ENCODE measurements at regions not wholly inside any gene's neighbourhood (a gene's known extent, or its start where the extent isn't known, plus 50 kb on each side); places are given as distances from the start of the nearest gene placed in this dataset.
A peak's percentile ranks its signal among the peaks of the same experiment; 100 is the strongest.

DNA sequence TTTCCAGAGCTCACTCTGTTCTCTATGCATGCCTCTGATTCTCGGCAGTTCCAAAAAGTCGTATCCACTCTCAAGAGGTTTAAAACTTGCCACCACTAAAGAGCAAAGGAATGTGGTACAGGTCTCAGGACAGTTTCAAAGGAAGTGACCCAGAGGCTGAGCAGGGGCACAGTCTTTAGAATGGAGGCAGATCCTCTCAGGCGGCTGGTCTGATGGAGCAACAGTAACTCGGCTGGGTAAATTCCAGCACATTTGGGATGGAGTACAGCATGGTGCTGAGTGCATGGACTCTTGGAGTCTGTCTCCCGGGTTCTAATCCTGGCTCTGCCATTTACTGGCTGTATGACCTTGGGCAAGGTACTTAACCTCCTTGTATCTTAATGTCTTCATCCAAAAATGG is 88.1 kb upstream of the BACH2 start:
- Mint-ChIP-seq H3K27me3 (ENCODE audit: low read depth) (peaks cover 27% of the 10 kb centered on the region), H3K36me3 (ENCODE audit: low read depth) (no peaks in the 10 kb centered on the region), H3K27ac (no peak overlapping the region), H3K4me1 (ENCODE audit: low read depth) (peaks cover 19% of the 10 kb centered on the region), H3K4me3 (no peak overlapping the region), H3K9me3 (no peaks in the 10 kb centered on the region)

- no peaks in the 10 kb centered on the region for H3K36me3 Mint-ChIP-seq (ENCODE audit: low read depth)
- H3K9me3 Mint-ChIP-seq = no peaks in the 10 kb centered on the region
- H3K27ac Mint-ChIP-seq = no peak overlapping the region
- H3K4me1 Mint-ChIP-seq (ENCODE audit: low read depth) = peaks cover 17% of the 10 kb centered on the region
- peaks cover 33% of the 10 kb centered on the region for H3K27me3 Mint-ChIP-seq (ENCODE audit: low read depth)
- no peak overlapping the region for H3K4me3 Mint-ChIP-seq
Observed at GRCh38 chr6:90383196-90383822, 86.7 kb upstream of the BACH2 start.

GRCh38 chr6:90382760-90383159 is 86.1 kb upstream of the BACH2 start:
- Mint-ChIP-seq H3K4me1 (ENCODE audit: low read depth) (peaks cover 17% of the 10 kb centered on the region), H3K27ac (no peak overlapping the region), H3K36me3 (ENCODE audit: low read depth) (no peaks in the 10 kb centered on the region), H3K9me3 (no peaks in the 10 kb centered on the region), H3K4me3 (no peak overlapping the region), H3K27me3 (ENCODE audit: low read depth) (peaks cover 33% of the 10 kb centered on the region)

- peaks cover 1% of the 10 kb centered on the region for H3K4me1 Mint-ChIP-seq (ENCODE audit: low read depth)
- no peak overlapping the region for H3K27ac Mint-ChIP-seq
- no peak overlapping the region for H3K4me3 Mint-ChIP-seq
- H3K36me3 Mint-ChIP-seq (ENCODE audit: low read depth) = no peaks in the 10 kb centered on the region
- H3K9me3 Mint-ChIP-seq = no peaks in the 10 kb centered on the region
- peaks cover 14% of the 10 kb centered on the region for H3K27me3 Mint-ChIP-seq (ENCODE audit: low read depth)
Observed at GRCh38 chr6:90375681-90376439, 79.2 kb upstream of the BACH2 start.

DNA sequence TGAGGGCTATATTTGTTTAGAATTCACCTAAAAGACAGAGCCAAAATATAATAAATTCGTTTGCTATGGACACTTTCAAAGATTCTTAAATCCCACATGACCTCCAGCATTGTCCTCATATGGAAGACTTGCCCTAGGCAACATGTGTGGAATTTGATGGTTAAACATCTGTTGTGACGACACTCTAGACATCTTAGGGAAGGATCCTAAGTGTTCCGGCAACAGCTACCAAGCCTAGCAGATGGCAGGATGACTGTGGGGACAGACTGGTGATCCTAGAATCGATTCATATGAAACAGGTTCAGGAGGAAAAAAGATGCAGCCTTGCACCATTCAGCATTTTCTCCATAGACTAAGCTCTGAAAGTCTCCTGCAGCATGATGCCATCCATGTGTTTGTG is 77.6 kb upstream of the BACH2 start:
- Mint-ChIP-seq H3K36me3 (ENCODE audit: low read depth) (no peaks in the 10 kb centered on the region), H3K27me3 (ENCODE audit: low read depth) (peaks cover 11% of the 10 kb centered on the region), H3K9me3 (no peaks in the 10 kb centered on the region), H3K4me1 (ENCODE audit: low read depth) (peaks cover 8% of the 10 kb centered on the region), H3K27ac (no peak overlapping the region), H3K4me3 (no peak overlapping the region)

GRCh38 chr6:90372885-90373284 is 76.2 kb upstream of the BACH2 start:
- Mint-ChIP-seq H3K27me3 (ENCODE audit: low read depth) (peaks cover 8% of the 10 kb centered on the region), H3K4me1 (ENCODE audit: low read depth) (peaks cover 14% of the 10 kb centered on the region), H3K36me3 (ENCODE audit: low read depth) (no peaks in the 10 kb centered on the region), H3K4me3 (no peak overlapping the region), H3K9me3 (peaks cover 2% of the 10 kb centered on the region), H3K27ac (no peak overlapping the region)

DNA sequence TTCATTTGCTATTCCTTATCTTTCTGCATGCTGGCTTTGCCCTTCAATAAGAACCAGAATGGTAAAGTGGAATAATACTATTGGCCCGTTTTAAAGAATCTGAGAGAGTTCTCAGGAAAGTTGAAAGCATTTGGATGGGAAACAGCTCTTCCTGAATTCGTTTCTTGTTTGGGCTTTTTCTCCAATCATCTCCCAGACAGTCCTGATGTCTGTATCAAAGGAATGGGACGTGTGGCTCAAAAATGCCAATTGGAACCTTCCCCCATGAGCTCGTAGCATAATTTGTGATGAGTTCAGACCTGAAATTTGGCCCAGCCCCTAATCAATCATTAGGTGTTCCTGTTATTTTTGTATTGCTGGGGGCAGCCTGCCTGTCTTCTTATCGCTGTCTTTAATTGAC is 75.8 kb upstream of the BACH2 start:
- H3K36me3 Mint-ChIP-seq (ENCODE audit: low read depth) = no peaks in the 10 kb centered on the region
- H3K27ac Mint-ChIP-seq = no peak overlapping the region
- H3K9me3 Mint-ChIP-seq = peaks cover 4% of the 10 kb centered on the region
- H3K4me1 Mint-ChIP-seq (ENCODE audit: low read depth) = peaks cover 14% of the 10 kb centered on the region
- H3K4me3 Mint-ChIP-seq = no peak overlapping the region
- peaks cover 8% of the 10 kb centered on the region for H3K27me3 Mint-ChIP-seq (ENCODE audit: low read depth)

DNA sequence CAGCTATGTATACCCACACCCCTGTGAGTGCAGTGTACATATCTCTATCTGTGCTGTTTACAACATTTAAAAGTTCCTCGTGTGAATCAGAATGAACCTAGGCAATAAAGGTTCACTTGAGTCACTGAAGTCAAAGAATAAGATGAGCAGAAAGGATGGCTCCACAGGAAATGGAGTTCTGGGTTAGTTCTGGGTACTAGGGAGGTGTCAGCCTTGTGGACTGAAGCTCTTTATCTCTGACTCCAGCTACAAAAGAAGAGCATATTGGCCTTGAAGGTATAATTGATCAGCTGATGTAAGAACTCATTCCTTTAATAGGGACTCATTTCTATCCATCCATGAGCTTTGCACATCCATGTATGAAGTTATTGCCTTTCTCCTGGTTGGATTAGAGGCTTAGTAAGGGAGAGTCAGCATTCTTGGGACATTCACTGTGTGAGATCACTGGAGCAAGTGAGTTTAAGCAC is 73.9 kb upstream of the BACH2 start:
- no peak overlapping the region for H3K4me3 Mint-ChIP-seq
- peaks cover 14% of the 10 kb centered on the region for H3K4me1 Mint-ChIP-seq (ENCODE audit: low read depth)
- H3K27ac Mint-ChIP-seq = no peak overlapping the region
- H3K9me3 Mint-ChIP-seq = peaks cover 4% of the 10 kb centered on the region
- H3K27me3 Mint-ChIP-seq (ENCODE audit: low read depth) = peaks cover 9% of the 10 kb centered on the region
- H3K36me3 Mint-ChIP-seq (ENCODE audit: low read depth) = no peaks in the 10 kb centered on the region

- Mint-ChIP-seq H3K27me3 (ENCODE audit: low read depth) (peaks cover 12% of the 10 kb centered on the region), H3K4me3 (no peak overlapping the region), H3K36me3 (ENCODE audit: low read depth) (no peaks in the 10 kb centered on the region), H3K9me3 (peaks cover 4% of the 10 kb centered on the region), H3K27ac (peak overlapping the region; percentile 10), H3K4me1 (ENCODE audit: low read depth) (peaks cover 14% of the 10 kb centered on the region)
Observed at GRCh38 chr6:90369651-90370050, 73.0 kb upstream of the BACH2 start.

GRCh38 chr6:90369024-90369519 is 72.4 kb upstream of the BACH2 start:
- H3K27me3 Mint-ChIP-seq (ENCODE audit: low read depth) = peaks cover 12% of the 10 kb centered on the region
- H3K9me3 Mint-ChIP-seq = peaks cover 4% of the 10 kb centered on the region
- peaks cover 14% of the 10 kb centered on the region for H3K4me1 Mint-ChIP-seq (ENCODE audit: low read depth)
- no peak overlapping the region for H3K27ac Mint-ChIP-seq
- H3K4me3 Mint-ChIP-seq = no peak overlapping the region
- no peaks in the 10 kb centered on the region for H3K36me3 Mint-ChIP-seq (ENCODE audit: low read depth)

DNA sequence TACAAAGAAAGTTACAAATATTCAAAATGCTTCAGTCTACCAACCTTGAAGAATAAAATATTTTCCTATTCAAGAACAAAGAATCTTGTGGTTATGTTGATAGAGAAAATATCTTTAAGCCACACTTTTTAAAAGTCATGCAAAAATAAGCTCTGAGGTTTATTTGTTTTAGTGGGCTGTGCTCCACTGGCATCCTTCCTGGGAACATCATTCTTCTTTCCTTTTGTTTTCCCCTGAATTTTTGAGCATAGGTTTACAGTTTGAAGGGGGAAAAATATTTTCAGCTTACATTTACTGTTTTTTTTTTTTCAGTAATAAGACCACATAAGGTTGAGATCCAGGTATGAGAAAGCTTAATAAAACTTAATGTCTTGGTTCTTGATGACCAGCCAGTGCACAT is 72.0 kb upstream of the BACH2 start:
- Mint-ChIP-seq H3K4me1 (ENCODE audit: low read depth) (peaks cover 14% of the 10 kb centered on the region), H3K4me3 (no peak overlapping the region), H3K27me3 (ENCODE audit: low read depth) (peaks cover 12% of the 10 kb centered on the region), H3K9me3 (peaks cover 4% of the 10 kb centered on the region), H3K36me3 (ENCODE audit: low read depth) (no peaks in the 10 kb centered on the region), H3K27ac (no peak overlapping the region)

- H3K27me3 Mint-ChIP-seq (ENCODE audit: low read depth) = peaks cover 12% of the 10 kb centered on the region
- H3K9me3 Mint-ChIP-seq = peaks cover 4% of the 10 kb centered on the region
- H3K4me3 Mint-ChIP-seq = no peak overlapping the region
- no peaks in the 10 kb centered on the region for H3K36me3 Mint-ChIP-seq (ENCODE audit: low read depth)
- H3K27ac Mint-ChIP-seq = no peak overlapping the region
- peaks cover 14% of the 10 kb centered on the region for H3K4me1 Mint-ChIP-seq (ENCODE audit: low read depth)
Observed at GRCh38 chr6:90368001-90368400, 71.4 kb upstream of the BACH2 start.

DNA sequence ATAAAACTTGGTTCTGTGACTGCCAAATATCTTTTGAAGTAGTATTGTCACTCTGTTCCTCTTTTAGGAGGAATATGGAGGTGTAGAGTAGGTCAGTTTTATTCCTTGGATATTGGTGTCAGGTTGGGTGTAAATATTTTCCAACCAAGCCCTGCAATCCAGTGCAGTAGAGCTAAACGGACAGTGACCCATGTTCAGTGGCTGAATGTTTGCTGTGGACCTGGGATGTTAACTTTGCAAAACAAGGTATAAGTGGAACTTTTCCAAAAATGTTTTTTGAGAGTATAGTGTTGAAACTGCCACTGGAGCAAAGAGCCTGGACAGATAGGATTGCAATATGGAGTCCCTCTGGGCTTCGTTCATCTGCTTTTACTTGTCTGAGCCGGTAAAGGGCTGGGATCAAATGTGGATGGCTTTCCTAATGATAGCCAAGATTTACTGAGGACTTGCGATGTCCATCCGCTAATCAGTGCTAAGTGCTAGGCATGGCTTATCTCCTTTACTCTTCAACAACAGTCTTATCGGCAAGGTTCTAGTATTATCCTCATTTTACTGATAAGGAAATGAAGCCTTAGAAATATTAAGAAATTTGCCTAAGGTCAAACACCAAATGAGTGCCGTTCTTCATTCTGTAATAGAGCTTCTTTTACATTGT is 69.0 kb upstream of the BACH2 start:
- H3K9me3 Mint-ChIP-seq = peaks cover 4% of the 10 kb centered on the region
- H3K36me3 Mint-ChIP-seq (ENCODE audit: low read depth) = no peaks in the 10 kb centered on the region
- no peak overlapping the region for H3K4me3 Mint-ChIP-seq
- peaks cover 8% of the 10 kb centered on the region for H3K27me3 Mint-ChIP-seq (ENCODE audit: low read depth)
- peaks cover 11% of the 10 kb centered on the region for H3K4me1 Mint-ChIP-seq (ENCODE audit: low read depth)
- H3K27ac Mint-ChIP-seq = no peak overlapping the region

GRCh38 chr6:90365002-90365401 is 68.4 kb upstream of the BACH2 start:
- H3K27me3 Mint-ChIP-seq (ENCODE audit: low read depth) = peaks cover 8% of the 10 kb centered on the region
- peaks cover 7% of the 10 kb centered on the region for H3K4me1 Mint-ChIP-seq (ENCODE audit: low read depth)
- no peaks in the 10 kb centered on the region for H3K36me3 Mint-ChIP-seq (ENCODE audit: low read depth)
- peaks cover 4% of the 10 kb centered on the region for H3K9me3 Mint-ChIP-seq
- H3K27ac Mint-ChIP-seq = no peak overlapping the region
- H3K4me3 Mint-ChIP-seq = no peak overlapping the region

- no peak overlapping the region for H3K27ac Mint-ChIP-seq
- H3K4me1 Mint-ChIP-seq (ENCODE audit: low read depth) = peaks cover 7% of the 10 kb centered on the region
- H3K4me3 Mint-ChIP-seq = no peak overlapping the region
- no peaks in the 10 kb centered on the region for H3K36me3 Mint-ChIP-seq (ENCODE audit: low read depth)
- H3K27me3 Mint-ChIP-seq (ENCODE audit: low read depth) = peaks cover 8% of the 10 kb centered on the region
- H3K9me3 Mint-ChIP-seq = peaks cover 4% of the 10 kb centered on the region
Observed at GRCh38 chr6:90364286-90364685, 67.6 kb upstream of the BACH2 start.
